Loucy (cell line): ENCODE measurements at regions not wholly inside any gene's neighbourhood (a gene's known extent, or its start where the extent isn't known, plus 50 kb on each side); places are given as distances from the start of the nearest gene placed in this dataset.

Experiments
- EZH2phosphoT487 ChIP-seq: fragments of 200-600 bp; IDR thresholded peaks from 2 replicates; pipeline ENCODE4 v1.6.1; 2018; ENCODE audit warnings: antibody characterized with exemption, mild to moderate bottlenecking, moderate library complexity, borderline replicate concordance
- TF ChIP-seq, protein P1 (sequence below): fragments of 200-600 bp; sonication (generic); conservative IDR thresholded peaks from 2 replicates; pipeline ENCODE4 v1.5.1; 2014; ENCODE audit warnings: mild to moderate bottlenecking, antibody characterized with exemption, low read length

DNA sequence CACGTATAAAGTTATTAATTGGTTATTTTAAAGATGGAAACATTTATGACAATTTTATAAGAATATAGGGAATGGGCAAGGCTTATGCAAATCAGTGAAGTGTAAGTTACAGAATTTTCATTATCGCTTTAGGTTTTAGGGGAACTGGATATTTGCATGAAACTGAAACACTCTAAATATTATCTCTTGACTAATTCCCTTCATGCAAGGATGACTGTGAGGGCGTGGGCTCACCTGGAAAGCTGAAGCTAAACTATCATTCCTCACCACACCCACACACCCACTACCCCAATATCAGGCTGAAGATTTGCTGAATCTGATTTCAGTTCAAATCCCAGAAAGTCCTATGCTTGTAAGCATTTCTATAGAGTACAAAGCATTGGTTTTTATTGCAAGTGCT is 81.7 kb upstream of the ARHGAP24 start:
- no peak for TF ChIP-seq EZH2phosphoT487
- TF ChIP-seq, protein P1, sequence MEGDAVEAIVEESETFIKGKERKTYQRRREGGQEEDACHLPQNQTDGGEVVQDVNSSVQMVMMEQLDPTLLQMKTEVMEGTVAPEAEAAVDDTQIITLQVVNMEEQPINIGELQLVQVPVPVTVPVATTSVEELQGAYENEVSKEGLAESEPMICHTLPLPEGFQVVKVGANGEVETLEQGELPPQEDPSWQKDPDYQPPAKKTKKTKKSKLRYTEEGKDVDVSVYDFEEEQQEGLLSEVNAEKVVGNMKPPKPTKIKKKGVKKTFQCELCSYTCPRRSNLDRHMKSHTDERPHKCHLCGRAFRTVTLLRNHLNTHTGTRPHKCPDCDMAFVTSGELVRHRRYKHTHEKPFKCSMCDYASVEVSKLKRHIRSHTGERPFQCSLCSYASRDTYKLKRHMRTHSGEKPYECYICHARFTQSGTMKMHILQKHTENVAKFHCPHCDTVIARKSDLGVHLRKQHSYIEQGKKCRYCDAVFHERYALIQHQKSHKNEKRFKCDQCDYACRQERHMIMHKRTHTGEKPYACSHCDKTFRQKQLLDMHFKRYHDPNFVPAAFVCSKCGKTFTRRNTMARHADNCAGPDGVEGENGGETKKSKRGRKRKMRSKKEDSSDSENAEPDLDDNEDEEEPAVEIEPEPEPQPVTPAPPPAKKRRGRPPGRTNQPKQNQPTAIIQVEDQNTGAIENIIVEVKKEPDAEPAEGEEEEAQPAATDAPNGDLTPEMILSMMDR, result no peak
